Right lobe of liver (tissue), 4 donors: ENCODE measurements at regions not wholly inside any gene's neighbourhood (a gene's known extent, or its start where the extent isn't known, plus 50 kb on each side); places are given as distances from the start of the nearest gene placed in this dataset.

Experiments
- POLR2A ChIP-seq: fragments of 450-650 bp; IDR thresholded peaks from one replicate; pipeline ENCODE4 v1.6.1; 2017; ENCODE audit warnings: antibody characterized with exemption, mild to moderate bottlenecking
- TF ChIP-seq, protein P1 (sequence below), 4 donors: fragments of 200-600 bp in 3 of 4; fragments of 450-650 bp in 1 of 4; IDR thresholded peaks; one replicate each; pipeline versions ENCODE4 v1.5.1 to v1.8.0; 2016 to 2022; ENCODE audit warnings: antibody characterized with exemption in 4 of 4, mild to moderate bottlenecking in 2 of 4
- donor health status: DM: no; HTN: no; CAD: no.
- donor health status: DM: no; HTN: no; CAD: no.
- donor health status: DM: no; HTN: yes; CAD: no.

- TF ChIP-seq, protein P1, sequence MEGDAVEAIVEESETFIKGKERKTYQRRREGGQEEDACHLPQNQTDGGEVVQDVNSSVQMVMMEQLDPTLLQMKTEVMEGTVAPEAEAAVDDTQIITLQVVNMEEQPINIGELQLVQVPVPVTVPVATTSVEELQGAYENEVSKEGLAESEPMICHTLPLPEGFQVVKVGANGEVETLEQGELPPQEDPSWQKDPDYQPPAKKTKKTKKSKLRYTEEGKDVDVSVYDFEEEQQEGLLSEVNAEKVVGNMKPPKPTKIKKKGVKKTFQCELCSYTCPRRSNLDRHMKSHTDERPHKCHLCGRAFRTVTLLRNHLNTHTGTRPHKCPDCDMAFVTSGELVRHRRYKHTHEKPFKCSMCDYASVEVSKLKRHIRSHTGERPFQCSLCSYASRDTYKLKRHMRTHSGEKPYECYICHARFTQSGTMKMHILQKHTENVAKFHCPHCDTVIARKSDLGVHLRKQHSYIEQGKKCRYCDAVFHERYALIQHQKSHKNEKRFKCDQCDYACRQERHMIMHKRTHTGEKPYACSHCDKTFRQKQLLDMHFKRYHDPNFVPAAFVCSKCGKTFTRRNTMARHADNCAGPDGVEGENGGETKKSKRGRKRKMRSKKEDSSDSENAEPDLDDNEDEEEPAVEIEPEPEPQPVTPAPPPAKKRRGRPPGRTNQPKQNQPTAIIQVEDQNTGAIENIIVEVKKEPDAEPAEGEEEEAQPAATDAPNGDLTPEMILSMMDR (IDR thresholded peaks at IDR 0.05) = no peak
- no peak for TF ChIP-seq POLR2A
Observed at GRCh38 chr2:176526995-176527901, 258.0 kb downstream of the MTX2 start.
